GM18909 (cell line): ENCODE measurements at regions not wholly inside any gene's neighbourhood (a gene's known extent, or its start where the extent isn't known, plus 50 kb on each side); places are given as distances from the start of the nearest gene placed in this dataset.

Experiments used
- ATAC-seq: cut with Tn5 transposase; IDR thresholded peaks from one replicate; pipeline ENCODE4 v1.9.1; 2021; ENCODE audit warnings: mild to moderate bottlenecking; ENCODE audit not compliant: unreplicated experiment, poor library complexity

- ATAC-seq: no peak
Measured at GRCh38 chr3:76726034-76726433, 313.9 kb upstream of the ROBO2 start.

DNA sequence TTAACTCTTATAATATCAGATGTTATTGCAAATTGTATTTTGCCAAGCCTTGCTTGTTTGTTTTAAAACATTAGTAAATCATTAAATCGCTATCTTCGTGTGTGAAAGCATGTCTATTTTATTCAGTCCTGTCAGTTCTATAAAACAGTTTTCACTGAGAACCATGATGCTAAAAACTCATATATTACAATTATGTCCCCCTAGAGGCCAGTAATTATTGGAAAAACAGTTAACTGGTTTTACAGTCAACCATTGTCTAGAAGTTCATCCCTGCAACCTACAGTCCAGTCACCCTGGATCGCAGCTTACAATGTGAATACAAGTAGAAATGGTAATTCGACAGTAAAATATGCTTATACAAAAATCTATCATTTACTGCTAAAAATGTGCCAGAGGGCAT is 311.5 kb upstream of the ROBO2 start:
- ATAC-seq: no peak

DNA sequence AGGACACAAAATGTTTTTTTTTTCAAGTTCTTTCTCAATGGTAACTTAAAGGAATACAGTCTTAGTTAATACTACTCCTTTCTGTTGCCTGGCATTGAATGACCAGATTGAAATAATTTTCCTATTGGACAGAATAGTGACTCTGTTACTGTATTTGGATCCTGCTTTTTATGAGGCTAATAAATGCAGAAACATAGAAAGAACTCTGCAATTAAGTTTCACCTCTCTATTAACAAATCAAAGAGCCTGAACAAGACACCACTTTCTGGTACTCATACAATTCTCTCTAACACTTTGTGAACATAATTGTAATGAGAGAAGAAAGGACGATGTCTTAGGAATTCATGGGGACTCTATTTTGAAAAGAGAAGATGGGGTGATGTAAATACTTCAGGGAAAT is 308.4 kb upstream of the ROBO2 start:
- ATAC-seq: no peak

- ATAC-seq: no peak
Measured at GRCh38 chr3:76733073-76733759, 306.7 kb upstream of the ROBO2 start.

GRCh38 chr3:76735152-76735551 is 304.7 kb upstream of the ROBO2 start:
- ATAC-seq: no peak

DNA sequence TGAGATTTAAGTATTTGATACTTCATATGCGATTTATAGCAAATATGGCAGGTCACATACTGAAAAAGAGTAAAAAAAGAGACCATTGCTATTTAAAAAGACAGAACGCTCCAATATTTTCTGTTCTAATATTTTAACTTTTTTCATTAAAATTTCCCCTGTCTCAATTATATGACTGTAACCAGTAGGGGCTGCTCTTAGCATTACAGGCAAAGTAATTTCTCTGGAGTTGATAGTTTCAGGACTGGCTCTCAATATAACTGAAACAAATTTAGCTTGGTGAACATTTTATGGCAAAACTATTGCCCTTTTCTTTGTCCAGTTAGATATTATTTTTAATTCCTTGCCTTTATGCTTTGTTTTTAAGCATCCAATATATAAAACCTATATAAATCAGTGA is 286.3 kb upstream of the ROBO2 start:
- no peak for ATAC-seq

- ATAC-seq: no peak
Measured at GRCh38 chr3:76754247-76754646, 285.7 kb upstream of the ROBO2 start.

- no peak for ATAC-seq
Measured at GRCh38 chr3:76756577-76756976, 283.3 kb upstream of the ROBO2 start.

- ATAC-seq: no peak
Measured at GRCh38 chr3:76760336-76760735, 279.6 kb upstream of the ROBO2 start.

DNA sequence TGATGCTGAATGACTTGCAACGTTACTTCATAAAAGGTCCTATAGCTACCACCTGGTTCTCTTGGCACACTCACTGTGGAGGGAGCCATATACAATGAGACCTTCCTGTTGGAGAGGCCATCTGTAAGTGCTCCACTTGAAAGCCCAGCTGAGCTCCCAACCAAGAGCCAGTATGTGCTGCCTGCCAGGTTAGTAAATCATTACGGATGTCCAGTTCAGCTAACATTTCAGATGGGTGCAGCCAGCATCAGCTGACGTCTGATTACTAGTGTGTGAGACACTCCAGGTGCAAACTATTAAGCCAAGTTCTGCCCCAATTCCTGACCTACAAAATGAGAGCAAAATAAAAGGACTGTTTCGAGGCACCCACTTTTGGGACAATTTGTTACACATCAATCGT is 274.4 kb upstream of the ROBO2 start:
- no peak for ATAC-seq

DNA sequence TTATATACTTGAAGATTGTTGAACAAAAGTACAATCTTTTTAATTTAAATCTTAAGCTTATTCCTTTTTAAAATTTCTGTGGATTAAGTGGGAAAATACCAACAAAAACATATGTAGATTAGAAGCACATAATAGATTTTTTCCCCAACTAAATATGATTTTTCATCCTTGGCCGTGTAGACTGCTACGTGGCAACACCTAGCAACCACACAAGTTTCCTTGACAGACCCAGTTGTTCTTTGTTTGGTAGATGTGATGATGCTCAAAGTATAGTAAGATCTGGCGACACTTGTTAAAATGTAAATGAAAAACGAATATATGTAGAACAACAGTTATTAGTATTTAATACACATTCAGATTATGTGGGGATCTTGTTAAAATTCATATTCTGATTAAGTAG is 271.0 kb upstream of the ROBO2 start:
- no peak for ATAC-seq

DNA sequence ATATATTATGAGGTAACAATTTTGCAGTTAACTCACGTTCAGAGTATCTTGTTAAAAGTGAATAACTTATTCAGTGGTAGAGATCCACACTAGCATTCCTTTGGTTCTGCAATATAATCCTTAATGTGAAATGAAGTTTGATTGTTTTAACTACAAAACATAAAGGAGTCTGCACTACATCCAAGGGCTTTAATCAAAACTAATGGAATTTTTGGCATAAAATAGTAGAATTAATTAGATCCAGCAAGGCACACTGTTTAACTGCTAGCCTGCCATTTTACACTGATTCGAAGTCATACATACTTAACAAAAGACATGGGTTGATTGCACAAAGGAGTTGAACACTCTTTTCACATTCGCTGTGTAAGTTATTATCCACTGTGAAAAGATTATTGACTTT is 263.0 kb upstream of the ROBO2 start:
- no peak for ATAC-seq

DNA sequence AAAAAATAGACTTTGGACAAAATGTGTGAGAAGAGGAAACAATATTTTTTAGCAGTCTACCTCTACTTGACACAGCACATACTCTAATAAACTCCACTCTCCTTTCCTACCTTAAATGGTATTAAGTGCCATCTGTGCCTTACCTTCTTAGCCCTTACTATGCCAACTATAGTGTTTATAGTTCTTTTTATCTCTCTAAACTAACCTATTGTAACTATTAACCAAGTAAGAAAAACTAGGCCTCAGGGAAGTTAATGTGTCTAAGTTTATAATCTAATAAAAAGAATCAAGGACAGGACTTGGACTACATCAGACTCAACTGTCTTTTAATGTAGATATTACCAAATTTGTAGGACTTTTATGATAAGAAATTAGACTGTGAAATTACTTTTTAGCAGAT is 251.7 kb upstream of the ROBO2 start:
- no peak for ATAC-seq

- no peak for ATAC-seq
Measured at GRCh38 chr3:76789237-76789636, 250.7 kb upstream of the ROBO2 start.

GRCh38 chr3:76811418-76811817 is 228.5 kb upstream of the ROBO2 start:
- ATAC-seq: no peak

GRCh38 chr3:76812649-76813242 is 227.2 kb upstream of the ROBO2 start:
- no peak for ATAC-seq

GRCh38 chr3:76815561-76815960 is 224.3 kb upstream of the ROBO2 start:
- no peak for ATAC-seq

- no peak for ATAC-seq
Measured at GRCh38 chr3:76820481-76820880, 219.4 kb upstream of the ROBO2 start.

- no peak for ATAC-seq
Measured at GRCh38 chr3:76824658-76825240, 215.2 kb upstream of the ROBO2 start.

DNA sequence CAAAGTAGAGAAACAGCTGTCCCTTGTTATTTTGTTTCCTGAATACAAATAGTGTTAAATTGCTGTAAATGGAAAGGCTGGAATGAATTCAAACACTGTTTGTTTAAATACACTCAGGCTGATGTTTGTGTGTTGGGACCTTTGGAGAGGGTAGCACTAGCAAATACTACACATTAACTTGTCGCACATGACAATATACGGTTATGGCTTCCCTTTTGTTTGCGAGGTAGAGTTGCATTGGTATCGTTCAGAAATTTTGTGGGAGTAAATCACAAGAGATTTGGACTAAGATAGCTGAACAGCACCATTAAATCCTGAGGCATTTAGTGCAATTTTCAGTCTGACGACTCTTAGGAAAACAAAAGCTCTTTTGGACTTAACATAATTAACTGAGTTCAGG is 213.0 kb upstream of the ROBO2 start:
- ATAC-seq: no peak

GRCh38 chr3:76827701-76828226 is 212.1 kb upstream of the ROBO2 start:
- ATAC-seq: no peak

- no peak for ATAC-seq
Measured at GRCh38 chr3:76834657-76835056, 205.2 kb upstream of the ROBO2 start.
